HFFc6 (cell line): ENCODE measurements at regions not wholly inside any gene's neighbourhood (a gene's known extent, or its start where the extent isn't known, plus 50 kb on each side); places are given as distances from the start of the nearest gene placed in this dataset.

ENCODE experiments used
- DNase-seq: peaks from one replicate; pipeline ENCODE4 v3.0.0-alpha.2; 2018
- H3K27ac Mint-ChIP-seq: 2 replicates; pipeline ENCODE4 v1.8.0; 2020; ENCODE audit warnings: mild to moderate bottlenecking, mixed read lengths
- H3K27me3 Mint-ChIP-seq: 2 replicates; pipeline ENCODE4 v1.8.0; 2021; ENCODE audit warnings: mild to moderate bottlenecking, moderate library complexity, mixed read lengths; ENCODE audit not compliant: insufficient read depth
- H3K36me3 Mint-ChIP-seq: 2 replicates; pipeline ENCODE4 v1.8.0; 2021; ENCODE audit warnings: low read depth, mixed read lengths
- H3K4me1 Mint-ChIP-seq: 2 replicates; pipeline ENCODE4 v1.8.0; 2020; ENCODE audit warnings: low read depth, mixed read lengths
- H3K4me3 Mint-ChIP-seq: 2 replicates; pipeline ENCODE4 v1.8.0; 2020; ENCODE audit warnings: mild to moderate bottlenecking, moderate library complexity, mixed read lengths
- H3K9me3 Mint-ChIP-seq: 2 replicates; pipeline ENCODE4 v1.8.0; 2020; ENCODE audit warnings: mild to moderate bottlenecking, mixed read lengths
- TF ChIP-seq, protein P1 (sequence below): fragments of 200-600 bp; sonication (generic); IDR thresholded peaks from 2 replicates; pipeline ENCODE4 v1.5.0; 2021; ENCODE audit warnings: antibody characterized with exemption, mild to moderate bottlenecking

DNA sequence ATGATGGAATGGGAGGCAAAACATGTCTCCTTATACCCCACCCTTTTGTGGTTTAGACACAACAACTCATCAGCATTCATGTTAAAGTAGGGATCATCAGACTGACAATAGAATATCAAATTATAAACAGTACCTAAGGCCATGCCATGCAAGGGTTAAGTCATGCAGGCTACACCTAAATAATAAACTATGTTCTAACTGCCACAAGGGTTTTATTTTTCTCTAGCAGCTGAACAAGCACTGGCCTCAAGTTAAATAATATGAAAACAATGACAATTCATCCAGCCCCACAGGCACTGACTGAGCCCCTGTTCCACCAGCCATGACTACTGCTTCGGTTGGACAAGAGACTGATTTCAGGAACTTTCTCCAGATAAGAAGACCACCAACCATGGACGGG, 164.5 kb upstream of the PIRT start:
- TF ChIP-seq, protein P1, sequence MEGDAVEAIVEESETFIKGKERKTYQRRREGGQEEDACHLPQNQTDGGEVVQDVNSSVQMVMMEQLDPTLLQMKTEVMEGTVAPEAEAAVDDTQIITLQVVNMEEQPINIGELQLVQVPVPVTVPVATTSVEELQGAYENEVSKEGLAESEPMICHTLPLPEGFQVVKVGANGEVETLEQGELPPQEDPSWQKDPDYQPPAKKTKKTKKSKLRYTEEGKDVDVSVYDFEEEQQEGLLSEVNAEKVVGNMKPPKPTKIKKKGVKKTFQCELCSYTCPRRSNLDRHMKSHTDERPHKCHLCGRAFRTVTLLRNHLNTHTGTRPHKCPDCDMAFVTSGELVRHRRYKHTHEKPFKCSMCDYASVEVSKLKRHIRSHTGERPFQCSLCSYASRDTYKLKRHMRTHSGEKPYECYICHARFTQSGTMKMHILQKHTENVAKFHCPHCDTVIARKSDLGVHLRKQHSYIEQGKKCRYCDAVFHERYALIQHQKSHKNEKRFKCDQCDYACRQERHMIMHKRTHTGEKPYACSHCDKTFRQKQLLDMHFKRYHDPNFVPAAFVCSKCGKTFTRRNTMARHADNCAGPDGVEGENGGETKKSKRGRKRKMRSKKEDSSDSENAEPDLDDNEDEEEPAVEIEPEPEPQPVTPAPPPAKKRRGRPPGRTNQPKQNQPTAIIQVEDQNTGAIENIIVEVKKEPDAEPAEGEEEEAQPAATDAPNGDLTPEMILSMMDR, result no peak
- Mint-ChIP-seq H3K27ac (no peak overlapping the region), H3K4me1 (no peaks in the 10 kb centered on the region), H3K36me3 (peaks cover 11% of the 10 kb centered on the region), H3K4me3 (no peak overlapping the region), H3K27me3 (peaks cover 1% of the 10 kb centered on the region; the same call in 1 of the 2 replicates), H3K9me3 (peaks cover 82% of the 10 kb centered on the region)
- no peak for DNase-seq

DNA sequence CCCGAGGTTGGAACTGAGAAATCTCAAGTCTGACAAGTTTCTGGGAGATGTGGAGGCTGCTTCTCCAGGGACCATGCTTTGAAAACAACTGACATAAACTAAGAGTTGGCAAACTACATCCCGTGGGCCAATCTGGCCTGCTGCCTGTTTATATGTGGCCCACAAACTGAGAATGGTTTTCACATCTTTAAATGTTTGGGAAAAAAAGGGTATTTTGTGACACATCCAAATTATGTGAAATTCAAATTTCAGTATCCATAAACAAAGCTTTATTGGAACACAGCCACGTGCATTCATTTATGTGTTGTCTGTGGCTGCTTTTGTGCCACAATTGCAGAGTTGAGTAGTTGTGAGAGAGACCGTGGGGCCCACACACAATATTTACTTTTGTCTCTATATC, 163.8 kb upstream of the PIRT start:
- H3K27ac Mint-ChIP-seq, result no peak overlapping the region
- no peak overlapping the region for H3K4me3 Mint-ChIP-seq
- no peaks in the 10 kb centered on the region for H3K4me1 Mint-ChIP-seq

DNA sequence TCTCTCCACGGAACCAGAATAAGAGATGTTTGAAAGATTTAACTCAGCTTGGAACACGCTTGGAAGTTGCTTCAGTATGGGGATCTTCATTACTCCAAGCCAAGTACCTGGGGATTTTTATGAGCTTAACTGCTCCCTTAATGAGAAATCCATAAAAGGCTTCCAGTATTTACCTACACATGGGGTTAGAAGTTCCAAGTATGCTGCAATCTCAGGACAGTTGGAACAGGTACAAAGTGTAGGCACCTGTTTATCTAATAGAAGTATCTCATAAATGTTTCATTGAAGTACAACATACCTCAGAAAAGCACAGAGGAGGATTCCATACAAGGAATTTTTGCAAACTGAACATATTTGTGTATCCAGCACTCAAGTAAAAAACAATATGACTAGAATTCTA, 161.6 kb upstream of the PIRT start:
- Mint-ChIP-seq H3K4me3 (no peak overlapping the region), H3K9me3 (peaks cover 78% of the 10 kb centered on the region), H3K27ac (no peak overlapping the region), H3K27me3 (peaks cover 1% of the 10 kb centered on the region; the same call in 1 of the 2 replicates), H3K4me1 (no peaks in the 10 kb centered on the region), H3K36me3 (peaks cover 4% of the 10 kb centered on the region; the same call in 1 of the 2 replicates)
- DNase-seq, result no peak
- TF ChIP-seq, protein P1, result no peak

More for the DNA sequence above, 163.8 kb upstream of the PIRT start:
- no peak for DNase-seq
- H3K27me3 Mint-ChIP-seq, result peaks cover 1% of the 10 kb centered on the region; the same call in 1 of the 2 replicates
- peaks cover 8% of the 10 kb centered on the region for H3K36me3 Mint-ChIP-seq
- peaks cover 82% of the 10 kb centered on the region for H3K9me3 Mint-ChIP-seq
- TF ChIP-seq, protein P1, result no peak

DNA sequence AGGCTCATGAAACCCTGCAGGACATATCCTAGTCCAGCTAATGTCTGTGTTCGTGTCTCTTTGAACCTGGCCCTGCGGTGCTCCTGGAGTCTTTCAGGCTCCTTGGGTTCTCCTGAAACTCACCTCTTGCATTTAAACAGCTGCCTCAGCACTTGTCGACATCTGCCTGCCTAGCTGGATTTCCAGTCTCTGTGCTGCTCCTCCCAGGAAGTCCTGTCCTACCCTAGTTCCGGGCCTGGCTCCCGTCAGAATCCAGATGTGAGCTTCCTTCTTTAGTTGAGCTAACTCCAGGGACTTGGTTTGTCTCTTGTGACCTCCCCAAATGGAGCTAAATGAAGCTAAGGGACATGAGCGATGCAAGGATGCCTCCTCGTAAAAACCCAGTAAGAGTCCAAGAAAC, 155.2 kb upstream of the PIRT start:
- Mint-ChIP-seq H3K4me3 (no peak overlapping the region), H3K9me3 (peaks cover 52% of the 10 kb centered on the region), H3K4me1 (no peaks in the 10 kb centered on the region), H3K27me3 (no peaks in the 10 kb centered on the region), H3K36me3 (peaks cover 3% of the 10 kb centered on the region; the same call in 1 of the 2 replicates), H3K27ac (no peak overlapping the region)
- TF ChIP-seq, protein P1, result no peak
- DNase-seq, result no peak

DNA sequence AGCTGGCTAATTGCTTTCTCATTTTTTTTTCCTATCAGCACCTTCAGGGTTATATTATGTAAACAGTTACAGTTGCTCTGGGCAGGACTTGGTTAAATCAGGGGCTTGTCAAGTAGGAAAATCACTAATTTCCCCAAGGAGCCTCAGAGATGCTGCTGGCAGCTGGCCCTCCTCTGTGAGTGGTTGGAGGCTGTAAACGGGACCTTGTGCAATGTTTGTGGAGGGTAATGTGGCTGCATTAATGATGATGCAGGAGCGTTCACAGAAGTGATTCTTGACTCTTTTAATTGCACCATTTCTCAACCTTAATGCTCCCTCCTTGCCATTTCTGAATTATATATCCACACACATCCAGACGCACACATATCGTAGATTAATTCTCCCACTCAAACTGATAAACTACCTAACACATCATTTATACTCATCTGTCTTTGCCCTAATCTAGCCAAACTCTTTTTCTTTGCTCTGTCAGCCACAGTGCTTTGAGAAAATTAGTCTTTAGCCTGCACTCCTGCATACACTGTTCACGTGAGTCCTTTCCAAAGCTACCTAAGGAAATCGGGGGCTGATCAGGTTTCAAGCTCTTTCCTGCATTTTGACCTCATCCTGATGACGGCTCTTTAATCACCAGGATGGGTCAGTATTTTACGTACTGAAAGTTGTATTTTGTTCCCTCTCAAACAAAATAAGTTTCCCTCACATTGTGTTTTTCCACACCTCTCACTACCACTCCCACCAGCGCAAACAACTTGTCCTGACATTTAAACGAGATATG, 154.4 kb upstream of the PIRT start:
- peaks cover 3% of the 10 kb centered on the region; the same call in 1 of the 2 replicates for H3K36me3 Mint-ChIP-seq
- H3K27me3 Mint-ChIP-seq, result no peaks in the 10 kb centered on the region
- no peaks in the 10 kb centered on the region for H3K4me1 Mint-ChIP-seq

More for the DNA sequence above, 154.4 kb upstream of the PIRT start:
- peaks cover 49% of the 10 kb centered on the region for H3K9me3 Mint-ChIP-seq
- TF ChIP-seq, protein P1, result no peak
- DNase-seq, result no peak
- H3K27ac Mint-ChIP-seq, result no peak overlapping the region
- no peak overlapping the region for H3K4me3 Mint-ChIP-seq
